HG03139 (cell line): ENCODE measurements at regions not wholly inside any gene's neighbourhood (a gene's known extent, or its start where the extent isn't known, plus 50 kb on each side); places are given as distances from the start of the nearest gene placed in this dataset.

Source experiments
- ATAC-seq: cut with Tn5 transposase; IDR thresholded peaks from one replicate; pipeline ENCODE4 v1.9.1; 2021; ENCODE audit not compliant: unreplicated experiment

GRCh38 chr2:220855296-220855695 lies 716.8 kb downstream of the EPHA4 start:
- no peak for ATAC-seq

DNA sequence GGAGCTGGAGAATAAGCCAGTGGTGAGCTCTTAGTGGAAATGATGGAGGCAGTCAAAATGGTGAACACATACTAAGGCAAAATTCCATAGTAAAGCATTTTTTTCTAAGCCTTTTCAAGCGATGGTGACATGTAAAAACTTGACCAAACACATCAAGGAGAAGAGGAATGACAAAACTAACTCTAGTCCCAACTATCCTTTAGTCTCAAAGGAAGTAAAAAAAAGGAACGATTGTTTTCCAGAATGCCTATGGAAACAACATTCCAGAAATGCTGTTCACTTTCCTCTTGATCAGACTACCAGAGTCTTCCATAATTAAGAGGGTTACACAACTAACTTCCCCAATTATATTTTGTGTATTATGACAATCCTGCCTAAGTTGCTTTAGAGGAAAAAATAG lies 715.6 kb downstream of the EPHA4 start:
- no peak for ATAC-seq

- ATAC-seq: no peak
Measured at GRCh38 chr2:220857368-220857767, 714.7 kb downstream of the EPHA4 start.

GRCh38 chr2:220858101-220858500 lies 714.0 kb downstream of the EPHA4 start:
- ATAC-seq: no peak

DNA sequence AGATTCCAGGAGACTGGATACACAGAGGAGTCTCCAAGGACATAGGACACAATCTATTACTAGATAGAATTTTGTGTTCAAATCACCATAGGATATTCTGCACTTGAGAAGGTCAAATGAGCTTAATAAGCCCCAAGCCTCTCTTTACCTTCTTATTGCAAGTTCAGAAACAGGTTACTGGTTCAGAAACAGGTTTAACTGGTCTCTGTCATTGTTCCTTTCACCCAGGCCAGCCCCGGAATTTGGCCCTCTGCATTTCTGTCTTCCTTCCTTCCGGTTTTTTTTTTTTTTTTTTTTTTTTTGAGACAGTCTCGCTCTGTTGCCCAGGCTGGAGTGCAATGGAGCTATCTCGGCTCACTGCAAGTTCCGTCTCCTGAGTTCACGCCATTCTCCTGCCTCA lies 700.2 kb downstream of the EPHA4 start:
- no peak for ATAC-seq

- ATAC-seq: no peak
Measured at GRCh38 chr2:220876080-220876824, 695.9 kb downstream of the EPHA4 start.

- ATAC-seq: no peak
Measured at GRCh38 chr2:220877491-220877890, 694.6 kb downstream of the EPHA4 start.

DNA sequence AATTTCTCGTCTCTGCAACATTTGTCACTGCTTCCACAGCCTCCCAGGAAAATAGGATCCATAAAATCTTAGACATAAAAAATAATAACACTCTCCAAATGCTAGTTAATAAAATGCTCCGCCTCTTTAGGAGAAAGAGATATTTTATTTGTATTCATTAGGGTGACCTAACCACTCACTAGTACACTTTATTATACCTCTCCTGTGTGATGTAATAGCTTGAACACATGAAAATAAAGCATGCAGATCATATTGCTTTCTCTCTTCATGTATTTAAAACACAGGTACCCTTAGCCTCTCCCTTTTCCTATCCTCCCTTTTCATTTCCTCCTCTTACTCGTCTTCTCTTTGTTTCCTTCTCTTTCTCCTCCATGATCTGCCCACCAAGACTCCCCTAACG lies 694.2 kb downstream of the EPHA4 start:
- ATAC-seq: no peak

DNA sequence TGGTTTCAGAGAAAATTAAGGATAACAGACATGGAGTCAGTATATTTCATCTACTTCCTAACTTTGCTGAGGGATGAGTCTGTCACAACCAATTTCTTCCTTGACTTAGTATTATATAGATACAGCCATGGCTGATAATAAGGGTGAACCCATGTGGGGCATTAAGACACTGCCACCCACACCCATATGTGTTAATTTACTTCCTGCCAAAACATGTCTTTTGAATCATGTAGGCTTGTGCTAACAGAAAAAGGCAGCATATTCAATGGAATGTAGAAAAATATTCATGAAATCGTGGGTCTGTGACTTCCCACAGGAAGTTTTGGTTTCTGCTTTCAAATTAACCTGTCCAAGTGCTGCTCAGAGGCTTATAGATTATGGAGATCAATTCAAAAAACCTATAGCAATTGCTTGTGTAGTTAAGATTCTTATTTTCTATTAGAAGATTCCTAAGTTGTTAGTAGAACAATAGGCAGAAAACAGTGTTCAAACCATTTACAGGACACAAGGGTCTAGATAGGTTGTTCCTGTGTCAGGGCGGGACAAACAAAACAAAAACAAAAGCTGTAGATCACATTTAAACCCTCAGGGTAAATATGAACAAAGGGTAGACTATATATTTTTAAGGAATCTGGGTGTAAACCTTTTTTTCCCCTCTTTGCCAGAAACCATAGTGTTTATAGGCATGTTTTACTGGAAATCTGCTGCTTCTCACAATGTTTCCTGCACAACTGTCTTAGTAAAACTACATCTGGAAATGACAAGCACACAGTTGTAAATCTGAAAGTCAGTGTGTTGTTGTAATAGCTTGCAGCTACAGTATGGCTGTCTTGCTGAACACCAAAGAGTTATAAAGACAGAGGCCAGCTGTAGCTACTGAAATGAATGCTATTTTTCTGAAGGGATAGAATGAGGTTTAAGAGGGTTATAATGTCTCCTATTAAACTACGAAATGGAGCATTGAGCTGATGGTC lies 691.2 kb downstream of the EPHA4 start:
- ATAC-seq: no peak

DNA sequence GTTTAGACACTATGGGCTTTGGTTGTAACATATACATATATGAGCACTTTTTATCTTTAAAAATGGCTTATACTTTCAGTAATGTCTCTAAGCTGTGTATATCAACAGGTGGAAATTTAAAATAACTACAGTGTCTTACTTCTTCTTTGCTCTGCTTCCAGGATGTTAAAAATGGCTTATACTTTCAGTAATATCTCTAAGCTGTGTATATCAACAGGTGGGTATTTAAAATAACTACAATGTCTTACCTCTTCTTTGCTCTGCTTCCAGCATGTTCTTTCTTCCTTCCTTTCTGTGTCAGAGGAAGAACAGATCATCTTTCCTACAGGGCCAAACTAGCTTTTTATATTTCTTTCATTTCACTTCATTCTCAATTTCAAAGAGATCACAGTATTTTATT lies 689.6 kb downstream of the EPHA4 start:
- ATAC-seq: no peak

GRCh38 chr2:220885593-220885992 lies 686.5 kb downstream of the EPHA4 start:
- no peak for ATAC-seq

DNA sequence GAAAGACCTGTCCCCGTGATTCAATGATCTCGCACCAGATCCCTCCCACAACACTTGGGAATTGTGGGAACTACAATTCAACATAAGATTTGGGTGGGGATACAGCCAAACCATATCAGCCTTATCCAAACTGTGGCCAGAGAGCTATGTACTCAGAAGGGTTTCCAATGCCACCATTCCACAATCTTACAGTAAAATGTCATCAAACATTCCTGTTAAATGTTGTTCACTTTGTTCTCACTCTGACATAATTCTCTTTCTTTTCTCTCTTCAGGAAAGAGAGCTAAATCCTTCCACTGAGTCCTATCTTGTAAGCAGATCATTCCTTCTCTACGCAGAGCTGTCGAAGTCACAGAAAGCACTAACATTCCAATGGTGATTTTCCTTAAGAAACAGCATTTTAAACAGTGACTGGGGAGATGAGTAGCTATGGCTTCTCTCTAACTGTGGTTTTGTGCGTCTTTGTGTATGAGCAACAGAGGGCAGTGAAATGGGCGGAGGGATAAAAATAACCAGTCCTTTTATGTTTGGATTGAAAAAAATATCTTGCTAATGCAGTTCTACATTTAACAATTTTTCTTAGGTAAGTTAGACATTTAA lies 684.7 kb downstream of the EPHA4 start:
- ATAC-seq: no peak

DNA sequence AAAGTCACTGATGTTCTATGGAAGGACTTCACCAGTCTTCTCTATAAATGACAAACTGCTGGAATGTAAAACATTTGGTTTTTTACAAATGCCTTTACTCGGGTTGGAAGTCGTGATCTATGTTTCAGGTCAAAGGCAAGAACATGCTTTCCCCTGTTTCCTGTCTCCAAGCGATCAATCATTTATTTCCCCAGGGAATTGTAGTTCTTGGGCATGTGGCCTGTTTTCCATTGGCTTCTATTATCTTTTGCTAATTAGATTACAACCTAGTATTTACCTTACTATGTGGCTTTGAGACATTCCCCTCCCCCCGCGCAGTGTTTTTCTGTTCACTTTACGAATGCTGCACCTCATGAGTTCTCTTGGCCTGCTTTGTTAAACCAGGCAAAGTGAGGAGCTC lies 684.2 kb downstream of the EPHA4 start:
- ATAC-seq: no peak

- no peak for ATAC-seq
Measured at GRCh38 chr2:220890931-220891330, 681.2 kb downstream of the EPHA4 start.

- ATAC-seq: no peak
Measured at GRCh38 chr2:220891405-220891804, 680.7 kb downstream of the EPHA4 start.

DNA sequence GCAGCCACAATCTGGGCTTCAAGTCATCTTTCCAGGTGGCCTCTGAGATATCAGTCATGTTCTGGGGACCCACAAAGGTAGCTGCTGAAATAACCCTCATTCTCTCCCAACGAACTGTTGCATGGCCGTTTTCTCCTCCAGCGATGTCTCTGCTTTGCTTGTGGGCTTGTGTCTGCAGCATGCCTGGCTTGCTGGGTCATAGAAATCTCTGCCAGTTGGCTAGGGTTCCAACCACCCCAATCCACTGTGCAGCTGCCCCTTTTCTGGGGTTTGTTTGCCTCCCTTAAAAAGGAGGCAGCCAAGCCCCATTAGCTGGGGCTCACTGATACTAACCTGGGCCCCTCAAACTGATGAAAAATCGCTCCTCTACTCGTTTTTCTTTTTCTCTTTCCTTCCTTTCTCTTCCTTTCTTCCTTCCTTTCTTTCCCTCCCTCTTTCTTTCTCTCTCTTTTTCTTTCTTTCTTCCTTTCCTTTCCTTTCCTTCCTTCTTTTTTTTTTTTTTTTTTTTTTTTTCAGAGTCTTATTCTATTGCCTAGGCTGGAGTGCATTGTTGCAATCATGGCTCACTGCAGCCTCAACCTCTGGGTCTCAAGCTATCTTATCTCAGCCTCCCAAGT lies 680.0 kb downstream of the EPHA4 start:
- ATAC-seq: no peak

DNA sequence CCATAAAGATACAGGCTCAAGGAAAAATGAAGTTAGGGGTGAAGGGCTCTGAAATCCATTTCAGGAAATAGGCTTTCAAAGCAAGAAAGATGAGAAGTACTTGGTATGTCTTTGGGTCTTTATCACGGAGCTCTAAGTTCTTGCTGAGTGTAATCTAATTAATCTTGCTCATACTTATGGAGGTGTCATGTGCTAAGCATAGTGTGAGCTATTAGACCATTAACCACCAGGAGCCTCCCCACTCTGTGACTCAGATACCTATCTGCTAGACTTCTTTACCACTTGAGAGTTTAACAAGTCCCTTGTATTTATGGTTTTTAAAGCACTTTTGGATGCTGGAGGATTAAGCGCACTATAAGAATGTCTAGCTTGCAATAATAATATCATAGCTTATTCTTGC lies 678.7 kb downstream of the EPHA4 start:
- no peak for ATAC-seq

DNA sequence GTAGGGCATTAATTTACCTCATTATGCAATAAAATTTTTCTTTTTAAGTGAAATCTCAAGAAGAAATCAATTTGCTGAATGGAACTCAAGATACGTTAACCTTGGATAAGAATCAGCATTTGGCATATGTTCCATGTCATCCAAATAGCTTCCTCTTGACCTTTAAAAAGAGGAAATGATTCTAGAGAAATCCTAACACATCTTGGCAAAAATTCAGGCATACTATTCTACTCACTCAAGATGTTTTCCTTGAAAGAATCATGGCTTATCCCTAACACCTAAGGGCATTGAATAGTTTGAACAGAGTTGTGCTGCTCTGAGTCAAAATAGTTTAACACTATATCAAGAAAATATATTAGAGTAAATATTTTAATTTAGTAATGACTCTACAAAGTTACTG lies 678.0 kb downstream of the EPHA4 start:
- no peak for ATAC-seq

DNA sequence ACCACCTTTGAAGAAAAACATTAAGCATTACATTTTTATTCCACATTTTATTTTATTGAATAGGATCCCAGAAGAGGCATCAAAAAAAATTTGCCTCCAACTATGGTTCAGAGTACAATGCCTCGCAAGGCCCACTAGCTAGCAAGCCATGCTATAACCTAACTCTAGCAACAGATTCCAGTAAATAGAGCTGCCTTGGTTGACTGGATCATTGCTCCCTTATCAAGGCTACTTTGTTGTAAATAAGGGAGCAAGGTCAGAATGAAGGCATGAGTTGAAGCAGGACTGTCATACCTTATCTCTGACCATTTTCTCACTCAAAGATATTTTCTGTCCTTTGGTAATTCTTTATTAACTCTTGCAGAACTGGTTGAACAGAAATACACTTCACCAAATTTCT lies 672.6 kb downstream of the EPHA4 start:
- ATAC-seq: no peak

- no peak for ATAC-seq
Measured at GRCh38 chr2:220904015-220904414, 668.1 kb downstream of the EPHA4 start.

DNA sequence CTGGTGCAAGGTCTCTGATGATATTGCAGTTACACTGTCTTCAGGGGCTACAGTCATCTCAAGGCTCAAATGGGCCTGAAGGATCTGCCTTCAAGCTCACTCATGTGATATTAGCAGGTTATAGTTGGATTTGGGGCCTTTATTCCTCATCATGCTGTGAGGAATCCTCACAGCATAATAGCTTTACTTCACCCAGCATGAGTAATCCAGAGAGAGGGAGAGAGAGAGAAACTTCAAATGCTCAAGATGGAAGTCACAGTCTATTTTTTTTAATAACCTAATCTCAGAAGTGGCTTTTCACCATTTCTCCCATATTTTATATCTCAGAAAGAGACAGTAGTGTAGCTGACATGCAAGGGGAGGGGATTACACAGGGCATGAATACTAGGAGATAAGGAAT lies 658.7 kb downstream of the EPHA4 start:
- ATAC-seq: no peak
